HepG2 (cell line): ENCODE measurements at regions not wholly inside any gene's neighbourhood (a gene's known extent, or its start where the extent isn't known, plus 50 kb on each side); places are given as distances from the start of the nearest gene placed in this dataset.

ENCODE experiments used
- ATAC-seq: fragments of 200-7000 bp; cut with Tn5 transposase; 3 replicates; pipeline ENCODE4 v1.9.1; 2020; ENCODE audit warnings: mild to moderate bottlenecking, moderate library complexity
- BruUV-seq: library from RNA; stranded (reverse); fragments of 400-500 nt; replicated peaks from 2 replicates; lab custom pipeline; 2021; lab: Mats Ljungman, UMichigan
- CTCF ChIA-PET: fragments of 300-600 bp; formaldehyde crosslinking; extraction: SDS; loops from one replicate; lab custom pipeline; 2021; ENCODE audit warnings: low total read pairs, inconsistent platforms, low intra/inter-chr PET ratio; lab: Yijun Ruan, JAX
- POLR2A ChIA-PET: fragments of 350-600 bp; sonication (Branson Sonifier 250); formaldehyde crosslinking; loops from one replicate; lab custom pipeline; 2020; ENCODE audit warnings: antibody characterized with exemption, inconsistent platforms; lab: Yijun Ruan, JAX
- DNase-seq: peaks from one replicate; pipeline ENCODE4 v3.0.0-alpha.2; 2015; ENCODE audit warnings: low spot score
- FAIRE-seq: peaks from 3 replicates; lab custom pipeline; 2011; peaks lifted over from hg19 to GRCh38; lab: Jason Lieb, UNC
- H2AFZ ChIP-seq: one replicate; pipeline ENCODE4 v1.6.1; 2011; ENCODE audit warnings: low read length, inconsistent platforms
- H3K27ac ChIP-seq: fragments of 300-600 bp; 3 replicates; pipeline ENCODE4 v1.8.0; 2011; ENCODE audit warnings: mixed run types, mild to moderate bottlenecking, mixed read lengths, low read length, inconsistent platforms; ENCODE audit not compliant: insufficient read depth; ENCODE audit errors: extremely low read length
- H3K27me3 ChIP-seq, 2 experiments: fragments of 200-600 bp in 1 of 2; 2 replicates in 1 of 2; 3 replicates in 1 of 2; pipeline versions ENCODE4 v1.6.0 to v1.8.0; 2011; ENCODE audit warnings: low read length in 2 of 2, mild to moderate bottlenecking in 2 of 2, moderate library complexity in 2 of 2, inconsistent platforms in 1 of 2; ENCODE audit not compliant: insufficient read depth in 2 of 2, control insufficient read depth in 1 of 2
- H3K36me3 ChIP-seq, 2 experiments: fragments of 200-600 bp in 1 of 2; replicated peaks in 1 of 2; 2 replicates in 1 of 2; 3 replicates in 1 of 2; pipeline versions ENCODE4 v1.5.1 to v1.8.0; 2011; ENCODE audit warnings: low read length in 2 of 2, inconsistent platforms in 1 of 2; ENCODE audit not compliant: insufficient read depth in 2 of 2, control insufficient read depth in 1 of 2
- H3K4me1 ChIP-seq: 2 replicates; pipeline ENCODE4 v1.5.1; 2012; ENCODE audit warnings: low read length, inconsistent platforms; ENCODE audit not compliant: insufficient read depth
- H3K4me2 ChIP-seq: 2 replicates; pipeline ENCODE4 v1.6.0; 2011; ENCODE audit warnings: low read depth, low read length, inconsistent platforms
- H3K4me3 ChIP-seq, 3 experiments: fragments of 200-600 bp in 1 of 3; sonication (generic), shearing (Covaris generic) in 1 of 3; replicated peaks in 1 of 3; 2 replicates each; pipeline ENCODE4 v1.5.1; 2011 to 2016; ENCODE audit warnings: low read length in 3 of 3, inconsistent platforms in 2 of 3, low read depth in 2 of 3, mild to moderate bottlenecking in 2 of 3, control low read depth in 1 of 3, mixed read lengths in 1 of 3; ENCODE audit not compliant: insufficient read depth in 1 of 3
- H3K79me2 ChIP-seq: one replicate; pipeline ENCODE4 v1.6.1; 2011; ENCODE audit warnings: low read length, inconsistent platforms; ENCODE audit not compliant: insufficient read depth
- H3K9ac ChIP-seq: 2 replicates; pipeline ENCODE4 v1.6.0; 2011; ENCODE audit warnings: mild to moderate bottlenecking, low read depth, low read length, inconsistent platforms; ENCODE audit not compliant: insufficient read depth
- H3K9me3 ChIP-seq: 2 replicates; pipeline ENCODE4 v1.5.1; 2012; ENCODE audit warnings: mild to moderate bottlenecking, low read length
- H4K20me1 ChIP-seq: 2 replicates; pipeline ENCODE4 v1.6.0; 2011; ENCODE audit warnings: inconsistent platforms, mild to moderate bottlenecking, low read length, moderate library complexity; ENCODE audit not compliant: insufficient read depth
- ARID3A ChIP-seq: IDR thresholded peaks from 2 replicates; pipeline ENCODE4 v1.6.1; 2012; ENCODE audit warnings: low read depth, low read length, improper control_type of control experiment
- EZH2 ChIP-seq: conservative IDR thresholded peaks from 2 replicates; pipeline ENCODE4 v1.6.1; 2012; ENCODE audit warnings: mild to moderate bottlenecking, low read depth, low read length, moderate library complexity
- FIP1L1 ChIP-seq: fragments of 200-400 bp; formaldehyde crosslinking; IDR thresholded peaks from 2 replicates; pipeline ENCODE4 v1.6.1; 2018; ENCODE audit warnings: low read depth, mild to moderate bottlenecking, low read length, moderate library complexity, borderline replicate concordance; ENCODE audit not compliant: insufficient read depth
- FOXA1 ChIP-seq, 2 experiments: fragments of 450-650 bp in 1 of 2; sonication (generic) in 1 of 2; formaldehyde crosslinking in 1 of 2; IDR thresholded peaks; 2 replicates each; pipeline versions ENCODE4 v1.4.0 to v1.6.1; 2016 to 2020; ENCODE audit warnings: missing genetic modification reagents in 1 of 2
- HIVEP1 ChIP-seq: sonication (generic); formaldehyde crosslinking; IDR thresholded peaks from 2 replicates; pipeline ENCODE4 v1.4.0; 2020; ENCODE audit warnings: mild to moderate bottlenecking, missing genetic modification reagents
- KDM5A ChIP-seq: fragments of 200-600 bp; sonication (generic); IDR thresholded peaks from 2 replicates; pipeline ENCODE4 v1.7.0; 2018; ENCODE audit warnings: antibody characterized with exemption, mild to moderate bottlenecking, low read length, borderline replicate concordance
- MED1 ChIP-seq: sonication (generic); formaldehyde crosslinking; IDR thresholded peaks from 2 replicates; pipeline ENCODE4 v1.4.0; 2020; ENCODE audit warnings: missing genetic modification reagents
- MLX ChIP-seq: IDR thresholded peaks from 2 replicates; pipeline ENCODE4 v1.6.1; 2016
- NCOA1 ChIP-seq: sonication (generic); formaldehyde crosslinking; IDR thresholded peaks from 2 replicates; pipeline ENCODE4 v1.9.0; 2021; ENCODE audit warnings: missing genetic modification reagents
- NFKBIZ ChIP-seq: IDR thresholded peaks from 2 replicates; pipeline ENCODE4 v1.6.1; 2018; ENCODE audit warnings: missing genetic modification reagents, missing compliant biosample characterization
- PHF21A ChIP-seq: sonication (generic); formaldehyde crosslinking; IDR thresholded peaks from 2 replicates; pipeline ENCODE4 v1.5.0; 2020; ENCODE audit warnings: mild to moderate bottlenecking, missing genetic modification reagents
- PRPF4 ChIP-seq: fragments of 200-400 bp; formaldehyde crosslinking; IDR thresholded peaks from 2 replicates; pipeline ENCODE4 v1.6.1; 2016; ENCODE audit warnings: low read length, low read depth; ENCODE audit not compliant: poor library complexity, severe bottlenecking
- TBL1XR1 ChIP-seq: fragments of 150-350 bp; IDR thresholded peaks from 2 replicates; pipeline ENCODE4 v1.6.1; 2014; ENCODE audit warnings: borderline replicate concordance, low read length; ENCODE audit not compliant: partially characterized antibody
- ZFP41 ChIP-seq: sonication (generic); formaldehyde crosslinking; IDR thresholded peaks from 2 replicates; pipeline ENCODE4 v1.4.0; 2020; ENCODE audit warnings: mild to moderate bottlenecking, missing genetic modification reagents, borderline replicate concordance
- ZNF251 ChIP-seq: sonication (generic); formaldehyde crosslinking; IDR thresholded peaks from 2 replicates; pipeline ENCODE4 v1.9.0; 2021; ENCODE audit warnings: mild to moderate bottlenecking, missing genetic modification reagents
- ZNF3 ChIP-seq: IDR thresholded peaks from 2 replicates; pipeline ENCODE4 v1.7.0; 2017; ENCODE audit warnings: inconsistent platforms
- ZNF616 ChIP-seq: sonication (generic); formaldehyde crosslinking; IDR thresholded peaks from 2 replicates; pipeline ENCODE4 v1.5.0; 2020; ENCODE audit warnings: low read depth, mild to moderate bottlenecking, missing genetic modification reagents
- ZNF7 ChIP-seq: IDR thresholded peaks from 2 replicates; pipeline ENCODE4 v1.6.1; 2016; ENCODE audit warnings: missing biosample characterization, missing genetic modification reagents
- WGBS: methylation state at CpG from one replicate; pipeline ENCODE4 v1.1.6; 2017; ENCODE audit warnings: low lambda C conversion rate; 5-methylcytosine and 5-hydroxymethylcytosine counted together
- in situ Hi-C: cut with HindIII; loops from 2 replicates; pipeline ENCODE4 v1.10.0; 2017; ENCODE audit warnings: low pct_unique_long_range_greater_than_20kb; ENCODE audit not compliant: extremely low pct_ligation_motif_present
- intact Hi-C: fragments of 100-400 bp; cut with micrococcal nuclease; formaldehyde crosslinking; loops from one replicate; pipeline ENCODE4 v1.10.0; 2022; ENCODE audit not compliant: unreplicated experiment
- TF ChIP-seq, protein P1 (sequence below): sonication (generic); formaldehyde crosslinking; IDR thresholded peaks from 2 replicates; pipeline ENCODE4 v1.5.1; 2020; ENCODE audit warnings: mild to moderate bottlenecking, missing genetic modification reagents, moderate library complexity
- TF ChIP-seq, protein P2 (sequence below): sonication (generic); formaldehyde crosslinking; IDR thresholded peaks from 2 replicates; pipeline ENCODE4 v1.4.0; 2020; ENCODE audit warnings: low read depth, missing genetic modification reagents

DNA sequence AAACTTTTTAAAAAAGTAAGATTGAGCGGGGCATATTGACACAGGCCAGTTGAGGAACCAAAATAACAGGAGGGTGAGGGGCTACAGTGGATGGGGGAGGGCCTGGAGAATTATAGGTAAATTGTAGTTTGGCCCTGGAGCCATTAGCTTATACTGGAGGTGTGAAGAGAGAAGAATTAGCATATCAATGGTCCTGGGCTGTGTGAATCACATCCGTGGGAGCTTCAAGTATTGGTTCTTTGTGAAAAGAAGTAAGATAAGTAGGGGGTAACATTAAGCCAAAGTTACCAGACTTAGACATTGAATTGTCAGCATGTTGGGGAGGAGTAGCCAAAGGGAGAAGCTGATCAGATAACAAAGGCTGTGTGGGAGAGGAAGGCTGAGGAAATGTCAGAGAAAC lies 1085.2 kb upstream of the AMELY start:
- in situ Hi-C loops = no loop called here
- BruUV-seq = no TSS peak
- 5% methylated on average over 2 of the region's 2 CpGs for WGBS

More for the DNA sequence above, 1085.2 kb upstream of the AMELY start:
- Histone ChIP-seq H2AFZ (no peak overlapping the region), H3K4me2 (no peak overlapping the region), H3K4me3 (no peak overlapping the region), H3K9me3 (peaks cover 7% of the 10 kb centered on the region; the same call in 1 of the 2 replicates), H3K36me3 (no peaks in the 10 kb centered on the region), H3K27ac (no peak overlapping the region), H4K20me1 (no peaks in the 10 kb centered on the region), H3K27me3 (no peaks in the 10 kb centered on the region), H3K9ac (no peak overlapping the region), H3K4me1 (no peaks in the 10 kb centered on the region), H3K79me2 (no peaks in the 10 kb centered on the region)
- ChIA-PET CTCF (no interaction called here), POLR2A (no interaction called here)
- intact Hi-C loops = no loop called here
- TF ChIP-seq, protein P1, sequence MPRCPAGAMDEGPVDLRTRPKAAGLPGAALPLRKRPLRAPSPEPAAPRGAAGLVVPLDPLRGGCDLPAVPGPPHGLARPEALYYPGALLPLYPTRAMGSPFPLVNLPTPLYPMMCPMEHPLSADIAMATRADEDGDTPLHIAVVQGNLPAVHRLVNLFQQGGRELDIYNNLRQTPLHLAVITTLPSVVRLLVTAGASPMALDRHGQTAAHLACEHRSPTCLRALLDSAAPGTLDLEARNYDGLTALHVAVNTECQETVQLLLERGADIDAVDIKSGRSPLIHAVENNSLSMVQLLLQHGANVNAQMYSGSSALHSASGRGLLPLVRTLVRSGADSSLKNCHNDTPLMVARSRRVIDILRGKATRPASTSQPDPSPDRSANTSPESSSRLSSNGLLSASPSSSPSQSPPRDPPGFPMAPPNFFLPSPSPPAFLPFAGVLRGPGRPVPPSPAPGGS (CRISPR knock-in tag) = no peak
- no peak for TF ChIP-seq MED1 (CRISPR knock-in tag)
- TF ChIP-seq FOXA1 (IDR thresholded peaks at IDR 0.05) = no peak
- TF ChIP-seq FOXA1 (CRISPR knock-in tag; IDR thresholded peaks at IDR 0.05) = no peak
- no peak for TF ChIP-seq EZH2
- TF ChIP-seq TBL1XR1 = no peak
- no peak for TF ChIP-seq ZNF616
- no peak for TF ChIP-seq ZNF251
- no peak for TF ChIP-seq HIVEP1
- TF ChIP-seq KDM5A = no peak
- no peak for TF ChIP-seq MLX (CRISPR knock-in tag)
- no peak for TF ChIP-seq NFKBIZ (CRISPR knock-in tag)
- TF ChIP-seq ZFP41 (CRISPR knock-in tag) = no peak
- no peak for TF ChIP-seq PHF21A (CRISPR knock-in tag)
- no peak for TF ChIP-seq ZNF7 (CRISPR knock-in tag)
- TF ChIP-seq PRPF4 = no peak
- no peak for TF ChIP-seq ZNF3 (CRISPR knock-in tag)
- TF ChIP-seq NCOA1 (CRISPR knock-in tag) = no peak
- TF ChIP-seq FIP1L1 = no peak
- TF ChIP-seq, protein P2, sequence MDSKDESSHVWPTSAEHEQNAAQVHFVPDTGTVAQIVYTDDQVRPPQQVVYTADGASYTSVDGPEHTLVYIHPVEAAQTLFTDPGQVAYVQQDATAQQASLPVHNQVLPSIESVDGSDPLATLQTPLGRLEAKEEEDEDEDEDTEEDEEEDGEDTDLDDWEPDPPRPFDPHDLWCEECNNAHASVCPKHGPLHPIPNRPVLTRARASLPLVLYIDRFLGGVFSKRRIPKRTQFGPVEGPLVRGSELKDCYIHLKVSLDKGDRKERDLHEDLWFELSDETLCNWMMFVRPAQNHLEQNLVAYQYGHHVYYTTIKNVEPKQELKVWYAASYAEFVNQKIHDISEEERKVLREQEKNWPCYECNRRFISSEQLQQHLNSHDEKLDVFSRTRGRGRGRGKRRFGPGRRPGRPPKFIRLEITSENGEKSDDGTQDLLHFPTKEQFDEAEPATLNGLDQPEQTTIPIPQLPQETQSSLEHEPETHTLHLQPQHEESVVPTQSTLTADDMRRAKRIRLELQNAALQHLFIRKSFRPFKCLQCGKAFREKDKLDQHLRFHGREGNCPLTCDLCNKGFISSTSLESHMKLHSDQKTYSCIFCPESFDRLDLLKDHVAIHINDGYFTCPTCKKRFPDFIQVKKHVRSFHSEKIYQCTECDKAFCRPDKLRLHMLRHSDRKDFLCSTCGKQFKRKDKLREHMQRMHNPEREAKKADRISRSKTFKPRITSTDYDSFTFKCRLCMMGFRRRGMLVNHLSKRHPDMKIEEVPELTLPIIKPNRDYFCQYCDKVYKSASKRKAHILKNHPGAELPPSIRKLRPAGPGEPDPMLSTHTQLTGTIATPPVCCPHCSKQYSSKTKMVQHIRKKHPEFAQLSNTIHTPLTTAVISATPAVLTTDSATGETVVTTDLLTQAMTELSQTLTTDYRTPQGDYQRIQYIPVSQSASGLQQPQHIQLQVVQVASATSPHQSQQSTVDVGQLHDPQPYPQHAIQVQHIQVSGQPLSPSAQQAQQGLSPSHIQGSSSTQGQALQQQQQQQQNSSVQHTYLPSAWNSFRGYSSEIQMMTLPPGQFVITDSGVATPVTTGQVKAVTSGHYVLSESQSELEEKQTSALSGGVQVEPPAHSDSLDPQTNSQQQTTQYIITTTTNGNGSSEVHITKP = no peak
- TF ChIP-seq ARID3A = no peak
- FAIRE-seq (no peak), DNase-seq (no peak), ATAC-seq (no peak)
